ENCODE measurements at regions not wholly inside any gene's neighbourhood (a gene's known extent, or its start where the extent isn't known, plus 50 kb on each side); places are given as distances from the start of the nearest gene placed in this dataset.
"Not testable (repeated sequence)": the region's sequence is repeated elsewhere in the genome, so short reads cannot be mapped to it uniquely, and the experiment has no call there.

DNA sequence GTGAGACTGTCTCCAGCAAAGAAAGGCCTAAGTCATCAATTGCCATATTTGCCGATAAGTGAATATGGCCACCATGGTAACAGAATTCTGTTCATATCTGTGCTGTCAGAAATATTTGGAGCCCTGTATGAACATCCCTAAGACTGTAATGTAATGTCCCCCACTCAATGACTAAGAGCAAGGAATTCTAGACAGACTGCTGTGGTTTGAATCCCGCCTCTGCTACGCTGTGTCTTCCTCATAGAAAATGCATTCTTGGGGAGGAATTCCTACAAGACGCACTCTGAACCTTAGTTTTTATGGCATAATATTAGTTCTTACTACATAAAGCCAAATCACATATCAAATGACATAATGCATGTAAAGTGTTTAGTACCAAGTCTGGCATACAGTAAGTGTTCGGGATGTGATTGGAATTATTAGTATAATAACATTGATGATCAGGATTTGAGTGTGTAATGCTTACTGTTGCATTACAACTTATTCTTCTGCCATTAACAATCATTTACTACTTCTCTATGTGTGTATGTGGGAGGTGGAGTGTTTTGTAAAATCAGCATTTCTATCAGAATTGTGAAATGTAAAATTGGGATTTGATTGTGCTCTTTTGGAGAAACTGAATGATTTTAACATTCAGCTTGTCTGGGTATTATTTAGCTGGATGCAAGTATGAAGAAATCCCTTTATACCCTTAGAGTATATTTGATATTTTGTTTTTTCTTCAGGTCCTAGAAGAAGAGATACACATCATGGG is 103.0 kb downstream of the OLIG3 start:
- 91 to 99% methylated on average over 5 of the region's 5 CpGs for WGBS, 2 donors
- Histone ChIP-seq H3K27ac (no peak overlapping the region), H3K9me3 (no peaks in the 10 kb centered on the region), H3K36me3 (replicated peaks in 1 of 2; ENCODE audit: insufficient read depth in 1 of 2, low read depth in 2 of 2) (no peaks in the 10 kb centered on the region), H3K27me3 (no peaks in the 10 kb centered on the region), H3K4me1 (no peaks in the 10 kb centered on the region), H3K4me3 (no peak overlapping the region)
- ATAC-seq (no peak), DNase-seq (no peak)
- intact Hi-C loops (cut with DNase I), result no loop called here
- no peak for TF ChIP-seq POLR2A (IDR thresholded peaks at IDR 0.05)
- TF ChIP-seq, protein P1, sequence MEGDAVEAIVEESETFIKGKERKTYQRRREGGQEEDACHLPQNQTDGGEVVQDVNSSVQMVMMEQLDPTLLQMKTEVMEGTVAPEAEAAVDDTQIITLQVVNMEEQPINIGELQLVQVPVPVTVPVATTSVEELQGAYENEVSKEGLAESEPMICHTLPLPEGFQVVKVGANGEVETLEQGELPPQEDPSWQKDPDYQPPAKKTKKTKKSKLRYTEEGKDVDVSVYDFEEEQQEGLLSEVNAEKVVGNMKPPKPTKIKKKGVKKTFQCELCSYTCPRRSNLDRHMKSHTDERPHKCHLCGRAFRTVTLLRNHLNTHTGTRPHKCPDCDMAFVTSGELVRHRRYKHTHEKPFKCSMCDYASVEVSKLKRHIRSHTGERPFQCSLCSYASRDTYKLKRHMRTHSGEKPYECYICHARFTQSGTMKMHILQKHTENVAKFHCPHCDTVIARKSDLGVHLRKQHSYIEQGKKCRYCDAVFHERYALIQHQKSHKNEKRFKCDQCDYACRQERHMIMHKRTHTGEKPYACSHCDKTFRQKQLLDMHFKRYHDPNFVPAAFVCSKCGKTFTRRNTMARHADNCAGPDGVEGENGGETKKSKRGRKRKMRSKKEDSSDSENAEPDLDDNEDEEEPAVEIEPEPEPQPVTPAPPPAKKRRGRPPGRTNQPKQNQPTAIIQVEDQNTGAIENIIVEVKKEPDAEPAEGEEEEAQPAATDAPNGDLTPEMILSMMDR (IDR thresholded peaks at IDR 0.05), result no peak

DNA sequence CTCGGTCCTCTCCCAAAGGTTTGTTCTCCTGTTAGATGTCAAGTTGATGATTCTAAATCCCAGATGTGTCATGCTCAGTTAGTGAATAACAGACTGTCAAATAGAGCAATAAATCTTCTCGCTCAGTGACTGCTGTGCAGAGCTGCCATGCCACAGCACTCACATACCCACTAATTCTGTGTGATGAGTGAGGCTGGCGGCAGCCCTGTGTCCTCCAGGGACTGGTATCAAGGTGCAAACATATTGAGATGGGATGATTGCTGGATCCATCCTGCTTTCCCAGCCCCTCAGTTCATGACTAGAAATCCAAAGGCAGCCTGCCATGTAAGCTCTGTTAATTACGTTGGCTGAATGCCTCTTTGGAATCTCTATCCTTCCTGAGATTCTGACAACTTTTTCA is 103.9 kb downstream of the OLIG3 start:
- WGBS, 2 donors, result 74 to 86% methylated on average over 4 of the region's 4 CpGs
- no peaks in the 10 kb centered on the region for H3K9me3 ChIP-seq
- H3K27me3 ChIP-seq, result no peaks in the 10 kb centered on the region
- no peak overlapping the region for H3K27ac ChIP-seq
- ATAC-seq (no peak), DNase-seq (no peak)
- no peaks in the 10 kb centered on the region for H3K4me1 ChIP-seq
- no peaks in the 10 kb centered on the region for H3K36me3 ChIP-seq (replicated peaks in 1 of 2; ENCODE audit: insufficient read depth in 1 of 2, low read depth in 2 of 2)
- TF ChIP-seq, protein P1 (IDR thresholded peaks at IDR 0.05), result no peak
- TF ChIP-seq POLR2A (IDR thresholded peaks at IDR 0.05), result no peak
- H3K4me3 ChIP-seq, result no peak overlapping the region
- intact Hi-C loops (cut with DNase I), result no loop called here

DNA sequence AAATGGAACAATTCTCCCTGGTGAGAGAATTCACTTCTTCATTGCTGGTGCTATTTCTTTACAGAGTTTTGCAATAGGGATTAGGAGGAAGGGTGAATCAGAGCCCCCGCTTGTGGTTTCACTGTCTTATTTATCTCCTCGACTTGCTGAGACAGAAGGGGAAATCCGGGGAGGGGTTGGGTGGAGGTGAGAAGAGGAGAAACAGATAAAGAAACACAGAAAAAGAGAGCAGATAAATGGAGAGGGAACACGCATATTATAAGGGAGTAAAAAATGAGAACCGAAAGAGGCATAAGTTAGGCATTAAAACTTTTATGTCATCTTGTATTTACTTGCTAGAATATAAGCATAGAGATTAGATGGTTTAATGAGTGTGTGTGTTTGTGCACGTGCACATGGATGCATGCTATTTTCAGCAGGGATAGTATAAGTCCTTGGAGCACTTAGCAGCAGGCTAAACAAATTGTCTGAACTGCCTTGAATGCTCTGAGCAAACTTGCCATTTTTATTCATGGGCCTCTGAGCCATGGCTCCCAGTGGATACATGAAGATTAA is 105.0 kb downstream of the OLIG3 start:
- WGBS, 2 donors, result 45 to 60% methylated on average over 6 of the region's 6 CpGs
- TF ChIP-seq, protein P1 (IDR thresholded peaks at IDR 0.05), result no peak
- TF ChIP-seq POLR2A (IDR thresholded peaks at IDR 0.05), result no peak
- H3K9me3 ChIP-seq, result no peaks in the 10 kb centered on the region
- intact Hi-C loops (cut with DNase I), result no loop called here
- no peak for ATAC-seq
- H3K36me3 ChIP-seq (replicated peaks in 1 of 2; ENCODE audit: insufficient read depth in 1 of 2, low read depth in 2 of 2), result no peaks in the 10 kb centered on the region
- peak in 1 of 4 donors; percentile 32 for DNase-seq
- no peaks in the 10 kb centered on the region for H3K27me3 ChIP-seq
- H3K4me1 ChIP-seq, result no peaks in the 10 kb centered on the region
- H3K27ac ChIP-seq, result no peak overlapping the region
- no peak overlapping the region for H3K4me3 ChIP-seq

DNA sequence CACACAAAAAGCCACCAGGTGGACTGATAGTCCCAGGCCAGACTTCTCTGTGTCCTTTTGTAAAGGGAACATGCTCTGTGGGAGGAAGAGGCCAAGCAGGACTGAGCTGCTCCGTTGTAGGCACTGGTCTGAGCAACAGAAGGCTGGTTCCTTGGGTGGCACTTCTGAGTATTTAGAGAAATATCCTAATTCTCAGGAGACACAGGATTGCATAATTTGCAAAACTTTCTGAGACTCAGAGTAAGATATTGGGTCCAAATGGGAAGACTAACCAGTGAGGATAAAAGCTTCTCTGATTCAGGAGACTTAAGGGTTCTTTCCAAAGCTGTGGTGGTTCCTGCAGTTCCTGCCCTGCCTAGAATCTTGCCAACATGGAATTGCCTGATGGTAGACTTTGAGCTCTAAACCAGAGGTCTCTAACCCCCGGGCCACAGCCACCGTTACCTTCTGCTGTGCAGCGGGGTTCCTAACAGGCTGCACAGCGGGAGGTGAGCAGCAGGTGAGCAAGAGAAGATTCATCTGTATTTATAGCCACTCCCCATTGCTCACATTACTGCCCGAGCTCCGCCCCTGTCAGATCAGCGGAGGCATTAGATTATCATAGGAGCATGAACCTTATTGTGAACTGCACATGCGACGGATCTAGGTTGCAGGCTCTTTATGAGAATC is 107.0 kb downstream of the OLIG3 start:
- DNase-seq (no peak), ATAC-seq (no peak)
- Histone ChIP-seq H3K27me3 (no peaks in the 10 kb centered on the region), H3K9me3 (no peaks in the 10 kb centered on the region), H3K36me3 (replicated peaks in 1 of 2; ENCODE audit: insufficient read depth in 1 of 2, low read depth in 2 of 2) (no peaks in the 10 kb centered on the region), H3K4me3 (no peak overlapping the region), H3K4me1 (no peaks in the 10 kb centered on the region), H3K27ac (no peak overlapping the region)
- intact Hi-C loops (cut with DNase I), result no loop called here
- TF ChIP-seq POLR2A (IDR thresholded peaks at IDR 0.05), result no peak
- TF ChIP-seq, protein P1 (IDR thresholded peaks at IDR 0.05), result no peak
- WGBS, 2 donors, result 65 to 88% methylated on average over 10 of the region's 10 CpGs

DNA sequence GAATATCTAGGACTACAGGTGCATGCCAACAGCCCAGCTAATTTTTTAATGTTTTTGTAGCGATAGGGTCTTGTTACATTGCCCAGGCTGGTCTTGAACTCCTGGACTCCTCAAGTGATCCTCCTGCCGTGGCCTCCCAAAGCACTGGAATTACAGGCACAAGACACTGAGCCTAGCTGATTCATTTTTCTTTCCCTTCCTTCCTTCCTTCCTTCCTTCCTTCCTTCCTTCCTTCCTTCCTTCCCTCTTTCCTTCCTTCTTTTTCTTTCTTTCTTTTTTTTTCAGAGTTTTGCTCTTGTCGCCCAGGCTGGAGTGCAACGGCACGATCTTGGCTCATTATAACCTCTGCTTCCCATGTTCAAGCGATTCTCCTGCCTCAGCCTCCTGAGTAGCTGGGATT is 110.9 kb downstream of the OLIG3 start:
- ATAC-seq; intact Hi-C loops (cut with DNase I): not testable (repeated sequence)
- 85 to 89% methylated on average over 6 of the region's 6 CpGs for WGBS, 2 donors

More for the DNA sequence above, 110.9 kb downstream of the OLIG3 start:
- not testable (repeated sequence) for DNase-seq; H3K4me3 ChIP-seq; H3K27ac ChIP-seq; H3K36me3 ChIP-seq (replicated peaks in 1 of 2; ENCODE audit: insufficient read depth in 1 of 2, low read depth in 2 of 2); H3K4me1 ChIP-seq; H3K9me3 ChIP-seq; H3K27me3 ChIP-seq

Measured in body of pancreas (tissue), 4 donors.